Renal cortex interstitium (tissue), 11 donors: ENCODE measurements at regions not wholly inside any gene's neighbourhood (a gene's known extent, or its start where the extent isn't known, plus 50 kb on each side); places are given as distances from the start of the nearest gene placed in this dataset.
"Not testable (repeated sequence)": the region's sequence is repeated elsewhere in the genome, so short reads cannot be mapped to it uniquely, and the experiment has no call there.

Experiments
- DNase-seq, 11 donors: peaks; one replicate each; pipeline ENCODE4 v3.0.0-alpha.2; 2013; ENCODE audit warnings: low read depth in 9 of 11, low spot score in 4 of 11; ENCODE audit errors: extremely low read depth in 1 of 11

- DNase-seq = no peak
Observed at GRCh38 chr12:67789266-67789665, 140.7 kb downstream of the DYRK2 start.

DNA sequence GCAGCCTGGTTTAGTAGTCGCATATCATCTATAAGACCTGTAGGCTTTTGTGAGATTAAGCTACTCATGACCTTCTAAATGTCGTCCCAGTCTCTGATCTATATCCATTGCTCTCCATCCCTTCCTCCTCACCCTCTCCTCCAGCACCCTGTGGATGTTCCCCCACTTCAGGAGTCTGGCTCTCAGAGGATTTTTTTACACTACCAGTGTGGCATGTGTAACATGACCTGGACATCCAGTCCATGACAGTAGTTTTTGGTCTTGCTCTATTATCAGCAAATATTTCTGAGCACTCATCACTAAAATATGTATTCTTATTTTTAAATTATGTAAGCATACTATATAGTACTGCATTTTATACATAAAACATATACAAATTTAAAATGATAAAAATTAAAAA, 142.1 kb downstream of the DYRK2 start:
- DNase-seq = no peak

DNA sequence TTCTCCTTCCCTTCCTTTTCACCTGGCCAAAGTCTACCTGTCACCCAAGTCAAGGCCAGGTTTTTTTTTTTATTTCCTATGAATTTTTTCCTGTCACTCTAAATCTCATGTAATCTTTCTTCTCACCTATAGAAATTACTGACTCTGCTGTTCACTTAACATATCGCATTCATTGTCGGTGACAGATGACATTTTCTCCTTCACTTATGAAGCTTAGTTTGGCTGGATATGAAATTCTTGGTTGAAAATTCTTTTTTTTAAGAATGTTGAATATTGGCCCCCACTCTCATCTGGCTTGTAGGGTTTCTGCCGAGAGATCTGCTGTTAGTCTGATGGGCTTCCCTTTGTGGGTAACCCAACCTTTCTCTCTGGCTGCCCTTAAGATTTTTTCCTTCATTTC, 142.8 kb downstream of the DYRK2 start:
- not testable (repeated sequence) for DNase-seq

- DNase-seq = no peak
Observed at GRCh38 chr12:67792185-67792584, 143.6 kb downstream of the DYRK2 start.

GRCh38 chr12:67794161-67794560, 145.6 kb downstream of the DYRK2 start:
- DNase-seq = no peak

DNA sequence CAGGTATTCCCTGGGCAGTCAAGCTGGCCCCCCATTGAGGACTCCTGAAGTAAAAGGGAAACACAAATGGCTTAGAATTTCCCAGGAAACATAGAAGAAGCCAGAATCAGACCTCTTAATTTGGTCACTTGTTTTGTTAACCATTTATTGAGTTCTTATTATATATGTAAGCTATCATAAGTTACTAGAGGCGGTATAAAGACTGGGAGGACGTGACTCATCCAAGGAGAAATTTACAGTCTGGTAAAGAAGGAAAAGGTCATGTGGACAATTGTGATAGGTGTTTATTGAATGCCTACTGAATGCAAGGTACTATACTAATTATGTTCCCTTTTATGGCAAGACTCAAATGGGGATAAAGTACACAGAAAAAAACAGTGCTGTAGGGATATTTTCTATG, 146.7 kb downstream of the DYRK2 start:
- no peak for DNase-seq

GRCh38 chr12:67797185-67797741, 148.7 kb downstream of the DYRK2 start:
- DNase-seq = no peak

- no peak for DNase-seq
Observed at GRCh38 chr12:67797753-67798152, 149.2 kb downstream of the DYRK2 start.

GRCh38 chr12:67798768-67799167, 150.2 kb downstream of the DYRK2 start:
- no peak for DNase-seq

- DNase-seq = no peak
Observed at GRCh38 chr12:67802731-67803130, 154.2 kb downstream of the DYRK2 start.

- no peak for DNase-seq
Observed at GRCh38 chr12:67803278-67803993, 154.9 kb downstream of the DYRK2 start.

DNA sequence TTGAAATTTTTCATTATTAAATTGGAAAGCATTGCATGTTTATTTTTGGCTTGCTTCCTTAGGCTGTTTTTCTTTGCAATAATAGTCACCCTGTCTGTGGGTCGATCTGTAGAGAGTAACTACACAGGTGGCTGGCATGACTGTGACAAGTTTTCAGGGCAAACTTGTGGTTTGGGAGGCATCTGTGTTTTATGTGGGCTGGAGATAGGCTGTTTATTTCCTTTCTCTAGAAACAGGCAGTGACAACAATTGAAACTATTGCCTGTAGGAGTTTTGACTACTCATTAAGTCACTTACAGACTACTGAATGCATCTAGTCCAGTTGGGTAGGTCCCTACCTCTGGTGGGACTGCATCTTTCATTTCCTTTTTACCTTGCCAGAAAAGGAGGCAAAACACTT, 155.6 kb downstream of the DYRK2 start:
- DNase-seq = no peak

- no peak for DNase-seq
Observed at GRCh38 chr12:67807814-67808213, 159.3 kb downstream of the DYRK2 start.

GRCh38 chr12:67810166-67810565, 161.6 kb downstream of the DYRK2 start:
- DNase-seq = no peak

GRCh38 chr12:67811437-67812361, 163.2 kb downstream of the DYRK2 start:
- no peak for DNase-seq

- DNase-seq = no peak
Observed at GRCh38 chr12:67813456-67813904, 164.9 kb downstream of the DYRK2 start.

GRCh38 chr12:67816269-67816668, 167.7 kb downstream of the DYRK2 start:
- DNase-seq = no peak

DNA sequence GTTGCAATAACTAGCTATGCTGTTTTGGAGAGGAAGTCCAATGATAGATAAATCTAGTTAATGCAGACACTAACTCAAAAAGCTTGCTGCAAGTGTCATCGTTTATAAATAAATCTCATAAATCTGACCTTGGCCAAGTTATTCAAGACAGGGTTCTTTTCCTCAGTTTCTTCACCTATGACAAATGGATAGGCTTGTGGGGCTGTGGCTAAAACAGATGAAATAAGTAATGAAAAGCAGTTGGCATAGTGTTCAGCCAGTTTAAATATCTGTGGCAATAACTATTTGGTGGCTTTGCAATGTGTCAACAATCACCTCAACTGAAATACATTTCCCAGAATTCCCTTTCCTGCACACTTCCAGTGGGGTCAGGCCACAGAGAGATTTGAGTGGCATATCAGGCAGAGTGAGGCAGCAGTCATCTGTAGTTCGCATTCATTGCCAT, 169.9 kb downstream of the DYRK2 start:
- no peak for DNase-seq

GRCh38 chr12:67819902-67820301, 169.3 kb upstream of the IFNG-AS1 start:
- no peak for DNase-seq

GRCh38 chr12:67820694-67821093, 168.6 kb upstream of the IFNG-AS1 start:
- DNase-seq = no peak
